ENCODE measurements at regions not wholly inside any gene's neighbourhood (a gene's known extent, or its start where the extent isn't known, plus 50 kb on each side); places are given as distances from the start of the nearest gene placed in this dataset.

DNA sequence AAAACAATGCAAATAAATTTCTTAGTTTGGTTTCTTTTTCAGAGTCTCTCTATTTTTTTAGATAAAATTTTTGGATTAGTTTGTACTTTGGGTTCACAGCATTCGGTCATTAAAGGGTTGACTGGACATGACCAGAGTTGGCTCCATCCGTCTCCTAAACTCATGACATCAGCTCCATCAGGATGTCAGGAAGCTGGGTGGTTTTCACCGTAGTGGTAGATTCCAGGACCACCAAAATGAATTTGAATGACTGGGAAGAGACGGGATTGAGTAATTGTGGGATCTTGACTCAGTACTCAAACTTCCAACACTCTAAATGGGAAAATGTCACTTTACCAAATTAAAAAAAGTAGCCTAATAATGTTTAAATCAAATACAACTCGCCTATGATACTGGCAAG is 279.2 kb upstream of the DUSP10 start:
- TF ChIP-seq SMC3 (conservative IDR thresholded peaks at IDR 0.05; ENCODE audit: poor library complexity) (no peak), POLR2AphosphoS5 (IDR thresholded peaks at IDR 0.05) (no peak), RAD21 (conservative IDR thresholded peaks at IDR 0.05) (no peak)
- TF ChIP-seq, protein P1, sequence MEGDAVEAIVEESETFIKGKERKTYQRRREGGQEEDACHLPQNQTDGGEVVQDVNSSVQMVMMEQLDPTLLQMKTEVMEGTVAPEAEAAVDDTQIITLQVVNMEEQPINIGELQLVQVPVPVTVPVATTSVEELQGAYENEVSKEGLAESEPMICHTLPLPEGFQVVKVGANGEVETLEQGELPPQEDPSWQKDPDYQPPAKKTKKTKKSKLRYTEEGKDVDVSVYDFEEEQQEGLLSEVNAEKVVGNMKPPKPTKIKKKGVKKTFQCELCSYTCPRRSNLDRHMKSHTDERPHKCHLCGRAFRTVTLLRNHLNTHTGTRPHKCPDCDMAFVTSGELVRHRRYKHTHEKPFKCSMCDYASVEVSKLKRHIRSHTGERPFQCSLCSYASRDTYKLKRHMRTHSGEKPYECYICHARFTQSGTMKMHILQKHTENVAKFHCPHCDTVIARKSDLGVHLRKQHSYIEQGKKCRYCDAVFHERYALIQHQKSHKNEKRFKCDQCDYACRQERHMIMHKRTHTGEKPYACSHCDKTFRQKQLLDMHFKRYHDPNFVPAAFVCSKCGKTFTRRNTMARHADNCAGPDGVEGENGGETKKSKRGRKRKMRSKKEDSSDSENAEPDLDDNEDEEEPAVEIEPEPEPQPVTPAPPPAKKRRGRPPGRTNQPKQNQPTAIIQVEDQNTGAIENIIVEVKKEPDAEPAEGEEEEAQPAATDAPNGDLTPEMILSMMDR (IDR thresholded peaks at IDR 0.05; ENCODE audit: poor library complexity, severe bottlenecking), result no peak

All from neural cell (in vitro differentiated cells).